ENCODE measurements at regions not wholly inside any gene's neighbourhood (a gene's known extent, or its start where the extent isn't known, plus 50 kb on each side); places are given as distances from the start of the nearest gene placed in this dataset.

- no peak for DNase-seq
These were observed 82.4 kb upstream of the DACH1 start for GRCh38 chr13:71949441-71949840.

- DNase-seq: no peak
These were observed 72.2 kb upstream of the DACH1 start for GRCh38 chr13:71939186-71939585.

GRCh38 chr13:71935166-71935840, 68.3 kb upstream of the DACH1 start:
- DNase-seq: no peak

- no peak for DNase-seq
These were observed 57.9 kb upstream of the DACH1 start for GRCh38 chr13:71924931-71925330.

- DNase-seq: no peak
These were observed 55.2 kb upstream of the DACH1 start for GRCh38 chr13:71922194-71922593.

All from inflammatory macrophage (primary cell).